ENCODE measurements at regions not wholly inside any gene's neighbourhood (a gene's known extent, or its start where the extent isn't known, plus 50 kb on each side); places are given as distances from the start of the nearest gene placed in this dataset.

- Histone ChIP-seq H4K20me1 (ENCODE audit: insufficient read depth) (no peaks in the 10 kb centered on the region), H3K9me2 (ENCODE audit: insufficient read depth) (no peaks in the 10 kb centered on the region), H3K4me3 (no peak overlapping the region), H3F3A (ENCODE audit: insufficient read depth, low read depth) (no peaks in the 10 kb centered on the region), H3K79me2 (ENCODE audit: low read depth) (no peaks in the 10 kb centered on the region), H3K27ac (no peak overlapping the region), H3K4me2 (no peak overlapping the region), H3K9me3 (ENCODE audit: insufficient read depth, low read depth) (no peaks in the 10 kb centered on the region), H3K4me1 (replicated peaks; ENCODE audit: insufficient read depth) (no peaks in the 10 kb centered on the region), H3K36me3 (ENCODE audit: low read depth) (no peaks in the 10 kb centered on the region), H3K27me3 (ENCODE audit: insufficient read depth, low read depth) (peaks cover 10% of the 10 kb centered on the region; the same call in 1 of the 2 replicates), H2AFZ (no peak overlapping the region)
- BruUV-seq (replicated peaks) = no TSS peak
- no peak for DNase-seq
- CTCF ChIA-PET = no interaction called here
- intact Hi-C loops (cut with micrococcal nuclease; ENCODE audit: unreplicated experiment) = no loop called here
- POLR2A ChIA-PET (ENCODE audit: unreplicated experiment) = no interaction called here
- no peak for TF ChIP-seq EZH2 (IDR thresholded peaks at IDR 0.05; ENCODE audit: low read depth)
- no peak for TF ChIP-seq CTCF (conservative IDR thresholded peaks at IDR 0.05)
These were observed 559.9 kb downstream of the TLE4 start for GRCh38 chr9:80131627-80132026.

- no peak overlapping the region for H2AFZ ChIP-seq
- H3K27ac ChIP-seq = no peak overlapping the region
- no peak for TF ChIP-seq EZH2 (IDR thresholded peaks at IDR 0.05; ENCODE audit: low read depth)
- TF ChIP-seq CTCF (conservative IDR thresholded peaks at IDR 0.05) = no peak
- H4K20me1 ChIP-seq (ENCODE audit: insufficient read depth) = no peaks in the 10 kb centered on the region
- H3K4me3 ChIP-seq = no peak overlapping the region
- H3K4me2 ChIP-seq = no peak overlapping the region
- H3K4me1 ChIP-seq (replicated peaks; ENCODE audit: insufficient read depth) = no peaks in the 10 kb centered on the region
- no peak for DNase-seq
- ChIA-PET CTCF (no interaction called here), POLR2A (ENCODE audit: unreplicated experiment) (no interaction called here)
- no peaks in the 10 kb centered on the region for H3F3A ChIP-seq (ENCODE audit: insufficient read depth, low read depth)
- H3K36me3 ChIP-seq (ENCODE audit: low read depth) = no peaks in the 10 kb centered on the region
- no peaks in the 10 kb centered on the region for H3K79me2 ChIP-seq (ENCODE audit: low read depth)
- intact Hi-C loops (cut with micrococcal nuclease; ENCODE audit: unreplicated experiment) = no loop called here
- H3K9me2 ChIP-seq (ENCODE audit: insufficient read depth) = no peaks in the 10 kb centered on the region
- no peaks in the 10 kb centered on the region for H3K9me3 ChIP-seq (ENCODE audit: insufficient read depth, low read depth)
- no TSS peak for BruUV-seq (replicated peaks)
- H3K27me3 ChIP-seq (ENCODE audit: insufficient read depth, low read depth) = no peaks in the 10 kb centered on the region
These were observed 556.2 kb downstream of the TLE4 start for GRCh38 chr9:80127920-80128319.

GRCh38 chr9:80125731-80126264, 554.0 kb downstream of the TLE4 start:
- no peaks in the 10 kb centered on the region for H3K4me1 ChIP-seq (replicated peaks; ENCODE audit: insufficient read depth)
- no peak for DNase-seq
- no peaks in the 10 kb centered on the region for H3K9me2 ChIP-seq (ENCODE audit: insufficient read depth)
- H2AFZ ChIP-seq = no peak overlapping the region
- no TSS peak for BruUV-seq (replicated peaks)
- ChIA-PET CTCF (no interaction called here), POLR2A (ENCODE audit: unreplicated experiment) (no interaction called here)
- no peaks in the 10 kb centered on the region for H3K27me3 ChIP-seq (ENCODE audit: insufficient read depth, low read depth)
- H3K79me2 ChIP-seq (ENCODE audit: low read depth) = no peaks in the 10 kb centered on the region
- intact Hi-C loops (cut with micrococcal nuclease; ENCODE audit: unreplicated experiment) = no loop called here
- no peak overlapping the region for H3K4me3 ChIP-seq
- H3K9me3 ChIP-seq (ENCODE audit: insufficient read depth, low read depth) = no peaks in the 10 kb centered on the region
- no peak overlapping the region for H3K27ac ChIP-seq
- TF ChIP-seq EZH2 (IDR thresholded peaks at IDR 0.05; ENCODE audit: low read depth) = no peak
- TF ChIP-seq CTCF (conservative IDR thresholded peaks at IDR 0.05) = no peak
- no peaks in the 10 kb centered on the region for H4K20me1 ChIP-seq (ENCODE audit: insufficient read depth)
- no peak overlapping the region for H3K4me2 ChIP-seq
- no peaks in the 10 kb centered on the region for H3F3A ChIP-seq (ENCODE audit: insufficient read depth, low read depth)
- no peaks in the 10 kb centered on the region for H3K36me3 ChIP-seq (ENCODE audit: low read depth)
